ENCODE measurements at regions not wholly inside any gene's neighbourhood (a gene's known extent, or its start where the extent isn't known, plus 50 kb on each side); places are given as distances from the start of the nearest gene placed in this dataset.
"Not testable (repeated sequence)": the region's sequence is repeated elsewhere in the genome, so short reads cannot be mapped to it uniquely, and the experiment has no call there.

- DNase-seq (ENCODE audit: low spot score in 2 of 2); FAIRE-seq: not testable (repeated sequence)
Measured at GRCh38 chr16:72729552-72729951, 318.4 kb downstream of the ZFHX3 start.

GRCh38 chr16:72728516-72728915 lies 319.4 kb downstream of the ZFHX3 start:
- DNase-seq (ENCODE audit: low spot score in 2 of 2) (no peak), FAIRE-seq (no peak)

GRCh38 chr16:72727565-72727964 lies 320.4 kb downstream of the ZFHX3 start:
- FAIRE-seq (no peak), DNase-seq (ENCODE audit: low spot score in 2 of 2) (no peak)

GRCh38 chr16:72725643-72726042 lies 322.3 kb downstream of the ZFHX3 start:
- no peak for FAIRE-seq

GRCh38 chr16:72723781-72724180 lies 324.1 kb downstream of the ZFHX3 start:
- no peak for DNase-seq (ENCODE audit: low spot score in 2 of 2)
- no peak for FAIRE-seq

More at GRCh38 chr16:72725643-72726042, 322.3 kb downstream of the ZFHX3 start:
- DNase-seq (ENCODE audit: low spot score in 2 of 2): no peak

- FAIRE-seq (no peak), DNase-seq (ENCODE audit: low spot score in 2 of 2) (peak in 1 of 2 donors; percentile 9)
Measured at GRCh38 chr16:72722552-72722951, 325.4 kb downstream of the ZFHX3 start.

GRCh38 chr16:72721981-72722380 lies 325.9 kb downstream of the ZFHX3 start:
- no peak for DNase-seq (ENCODE audit: low spot score in 2 of 2)
- FAIRE-seq: no peak

- DNase-seq (ENCODE audit: low spot score in 2 of 2) (no peak), FAIRE-seq (no peak)
Measured at GRCh38 chr16:72715267-72715666, 332.7 kb downstream of the ZFHX3 start.

GRCh38 chr16:72711823-72712222 lies 336.1 kb downstream of the ZFHX3 start:
- DNase-seq (ENCODE audit: low spot score in 2 of 2) (no peak), FAIRE-seq (no peak)

GRCh38 chr16:72705801-72706200 lies 342.1 kb downstream of the ZFHX3 start:
- DNase-seq (ENCODE audit: low spot score in 2 of 2) (no peak), FAIRE-seq (no peak)

GRCh38 chr16:72704746-72705372 lies 343.1 kb downstream of the ZFHX3 start:
- no peak for FAIRE-seq

GRCh38 chr16:72689851-72690250 lies 358.1 kb downstream of the ZFHX3 start:
- no peak for FAIRE-seq
- no peak for DNase-seq (ENCODE audit: low spot score in 2 of 2)

More at GRCh38 chr16:72704746-72705372, 343.1 kb downstream of the ZFHX3 start:
- no peak for DNase-seq (ENCODE audit: low spot score in 2 of 2)

- no peak for FAIRE-seq
Measured at GRCh38 chr16:72680732-72681131, 367.2 kb downstream of the ZFHX3 start.

GRCh38 chr16:72679856-72680255 lies 368.1 kb downstream of the ZFHX3 start:
- FAIRE-seq: no peak

More at GRCh38 chr16:72680732-72681131, 367.2 kb downstream of the ZFHX3 start:
- DNase-seq (ENCODE audit: low spot score in 2 of 2): no peak

GRCh38 chr16:72677662-72678447 lies 370.1 kb downstream of the ZFHX3 start:
- DNase-seq (ENCODE audit: low spot score in 2 of 2) (no peak), FAIRE-seq (no peak)

More at GRCh38 chr16:72679856-72680255, 368.1 kb downstream of the ZFHX3 start:
- no peak for DNase-seq (ENCODE audit: low spot score in 2 of 2)

- DNase-seq (ENCODE audit: low spot score in 2 of 2): no peak
- FAIRE-seq: no peak
Measured at GRCh38 chr16:72673118-72673517, 374.8 kb downstream of the ZFHX3 start.

GRCh38 chr16:72666267-72666666 lies 381.7 kb downstream of the ZFHX3 start:
- FAIRE-seq: no peak
- DNase-seq (ENCODE audit: low spot score in 2 of 2): no peak

- no peak for DNase-seq (ENCODE audit: low spot score in 2 of 2)
- FAIRE-seq: no peak
Measured at GRCh38 chr16:72665701-72666100, 382.2 kb downstream of the ZFHX3 start.

GRCh38 chr16:72664509-72665408 lies 383.2 kb downstream of the ZFHX3 start:
- FAIRE-seq (peak; percentile 56), DNase-seq (ENCODE audit: low spot score in 2 of 2) (peak; percentile 79 to 96)

GRCh38 chr16:72664056-72664508 lies 383.8 kb downstream of the ZFHX3 start:
- FAIRE-seq (no peak), DNase-seq (ENCODE audit: low spot score in 2 of 2) (no peak)

Measured in frontal cortex (tissue), 3 donors.